H1 (cell line): ENCODE measurements at regions not wholly inside any gene's neighbourhood (a gene's known extent, or its start where the extent isn't known, plus 50 kb on each side); places are given as distances from the start of the nearest gene placed in this dataset.

Experiments used
- CTCF ChIA-PET: fragments of 300-600 bp; sonication (Branson Sonifier 250); formaldehyde crosslinking; loops from one replicate; lab custom pipeline; 2021; ENCODE audit not compliant: partially characterized antibody; lab: Charles Lee
- POLR2A ChIA-PET: fragments of 300-600 bp; sonication (Branson Sonifier 250); formaldehyde crosslinking; loops from one replicate; lab custom pipeline; 2021; ENCODE audit warnings: inconsistent platforms; ENCODE audit not compliant: partially characterized antibody; lab: Charles Lee
- DNase-seq, 2 experiments: peaks; one replicate each; pipeline versions ENCODE4 v3.0.0 to v3.0.0-alpha.2; 2010 to 2022; ENCODE audit warnings: low spot score in 2 of 2, low read depth in 1 of 2, mixed read lengths in 1 of 2
- FAIRE-seq: peaks from 2 replicates; lab custom pipeline; 2011; peaks lifted over from hg19 to GRCh38; lab: Jason Lieb, UNC
- H2AFZ ChIP-seq: 2 replicates; pipeline ENCODE4 v1.8.1; 2012; ENCODE audit warnings: low read length, inconsistent platforms
- H2AK5ac ChIP-seq: 2 replicates; pipeline ENCODE4 v1.6.1; 2013; ENCODE audit warnings: low read depth, low read length
- H2BK120ac ChIP-seq: replicated peaks from 2 replicates; pipeline ENCODE3; 2013; ENCODE audit warnings: low read depth, low read length, inconsistent platforms
- H2BK12ac ChIP-seq: 2 replicates; pipeline ENCODE4 v1.6.1; 2013; ENCODE audit warnings: low read depth, low read length
- H2BK15ac ChIP-seq: 2 replicates; pipeline ENCODE4 v1.6.1; 2013; ENCODE audit warnings: low read length
- H2BK20ac ChIP-seq: 2 replicates; pipeline ENCODE4 v1.6.1; 2013; ENCODE audit warnings: low read length
- H2BK5ac ChIP-seq: 2 replicates; pipeline ENCODE4 v1.6.1; 2013; ENCODE audit warnings: low read depth, low read length
- H3K14ac ChIP-seq: 2 replicates; pipeline ENCODE4 v1.6.1; 2013; ENCODE audit warnings: inconsistent platforms; ENCODE audit not compliant: insufficient read length
- H3K18ac ChIP-seq: 2 replicates; pipeline ENCODE4 v1.6.1; 2013; ENCODE audit warnings: low read length; ENCODE audit errors: extremely low read depth
- H3K23ac ChIP-seq: 2 replicates; pipeline ENCODE4 v1.6.1; 2013; ENCODE audit warnings: inconsistent platforms; ENCODE audit not compliant: insufficient read length
- H3K23me2 ChIP-seq: 2 replicates; pipeline ENCODE4 v1.6.1; 2013; ENCODE audit warnings: low read depth, low read length
- H3K27ac ChIP-seq: 2 replicates; pipeline ENCODE4 v1.6.1; 2011; ENCODE audit warnings: low read depth, low read length, inconsistent platforms
- H3K27me3 ChIP-seq, 4 experiments: replicated peaks in 1 of 4; 1 replicate in 1 of 4; 2 replicates in 3 of 4; pipeline versions ENCODE4 v1.6.1 to v1.8.1; 2011 to 2013; ENCODE audit warnings: low read length in 3 of 4, mild to moderate bottlenecking in 3 of 4, inconsistent platforms in 2 of 4, mixed read lengths in 2 of 4, moderate library complexity in 1 of 4; ENCODE audit not compliant: control insufficient read depth in 3 of 4, insufficient read depth in 3 of 4; ENCODE audit errors: extremely low read depth in 1 of 4
- H3K36me3 ChIP-seq, 4 experiments: 2 replicates each; pipeline versions ENCODE4 v1.6.1 to v1.8.1; 2011 to 2013; ENCODE audit warnings: mild to moderate bottlenecking in 4 of 4, low read length in 3 of 4, moderate library complexity in 2 of 4, control low read depth in 1 of 4, inconsistent platforms in 1 of 4; ENCODE audit not compliant: insufficient read depth in 4 of 4, control insufficient read depth in 2 of 4
- H3K4ac ChIP-seq: replicated peaks from 2 replicates; pipeline ENCODE3; 2013; ENCODE audit warnings: low read length, low read depth, mixed read lengths, inconsistent platforms; ENCODE audit not compliant: insufficient read length
- H3K4me1 ChIP-seq, 4 experiments: replicated peaks in 1 of 4; 1 replicate in 1 of 4; 2 replicates in 3 of 4; pipeline versions ENCODE4 v1.6.1 to v1.8.1; 2011 to 2013; ENCODE audit warnings: low read length in 3 of 4, inconsistent platforms in 2 of 4, mixed read lengths in 1 of 4; ENCODE audit not compliant: insufficient read depth in 4 of 4, control insufficient read depth in 3 of 4
- H3K4me2 ChIP-seq, 2 experiments: 2 replicates each; pipeline versions ENCODE4 v1.6.1 to v1.8.1; 2011 to 2013; ENCODE audit warnings: low read depth in 2 of 2, low read length in 2 of 2, control low read depth in 1 of 2, inconsistent platforms in 1 of 2, mild to moderate bottlenecking in 1 of 2; ENCODE audit not compliant: insufficient read depth in 1 of 2
- H3K4me3 ChIP-seq, 4 experiments: fragments of 200-600, 300-600 bp in 1 of 4; sonication (generic), shearing (Covaris generic), sonication (Bioruptor Twin) in 1 of 4; 2 replicates each; pipeline versions ENCODE4 v1.5.1 to v1.8.1; 2011 to 2016; ENCODE audit warnings: low read length in 4 of 4, low read depth in 3 of 4, control low read depth in 2 of 4, inconsistent platforms in 2 of 4, mild to moderate bottlenecking in 2 of 4, mixed read lengths in 1 of 4, moderate library complexity in 1 of 4; ENCODE audit not compliant: insufficient read depth in 2 of 4; ENCODE audit errors: extremely low read depth in 1 of 4
- H3K56ac ChIP-seq: replicated peaks from 2 replicates; pipeline ENCODE3; 2013; ENCODE audit warnings: low read depth, mild to moderate bottlenecking, mixed read lengths, low read length, inconsistent platforms; ENCODE audit not compliant: insufficient read length
- H3K79me1 ChIP-seq: 2 replicates; pipeline ENCODE4 v1.6.1; 2013; ENCODE audit warnings: low read depth, low read length, control low read depth
- H3K79me2 ChIP-seq, 2 experiments: 2 replicates each; pipeline versions ENCODE4 v1.6.1 to v1.8.1; 2012 to 2013; ENCODE audit warnings: low read length in 2 of 2, mild to moderate bottlenecking in 2 of 2, inconsistent platforms in 1 of 2; ENCODE audit not compliant: insufficient read depth in 2 of 2, control insufficient read depth in 1 of 2
- H3K9ac ChIP-seq, 4 experiments: replicated peaks in 1 of 4; 1 replicate in 1 of 4; 2 replicates in 3 of 4; pipeline versions ENCODE4 v1.6.1 to v1.8.1; 2011 to 2013; ENCODE audit warnings: low read depth in 3 of 4, low read length in 3 of 4, control low read depth in 2 of 4, mild to moderate bottlenecking in 2 of 4, moderate library complexity in 2 of 4, inconsistent platforms in 1 of 4; ENCODE audit errors: extremely low read depth in 1 of 4
- H3K9me3 ChIP-seq, 2 experiments: 2 replicates each; pipeline versions ENCODE4 v1.6.1 to v1.8.1; 2012 to 2013; ENCODE audit warnings: mild to moderate bottlenecking in 2 of 2, moderate library complexity in 2 of 2, control low read depth in 1 of 2, inconsistent platforms in 1 of 2, low read depth in 1 of 2, low read length in 1 of 2, mixed read lengths in 1 of 2; ENCODE audit not compliant: insufficient read depth in 2 of 2
- H4K20me1 ChIP-seq, 2 experiments: replicated peaks in 1 of 2; 2 replicates each; pipeline versions ENCODE3 to v1.8.1; 2011 to 2013; ENCODE audit warnings: inconsistent platforms in 2 of 2, low read length in 2 of 2, mild to moderate bottlenecking in 1 of 2; ENCODE audit not compliant: insufficient read depth in 2 of 2, control insufficient read depth in 1 of 2
- H4K5ac ChIP-seq: 2 replicates; pipeline ENCODE4 v1.6.1; 2013; ENCODE audit warnings: low read length, low read depth, mixed read lengths, inconsistent platforms; ENCODE audit not compliant: insufficient read length
- H4K8ac ChIP-seq: 2 replicates; pipeline ENCODE4 v1.8.0; 2013; ENCODE audit warnings: mild to moderate bottlenecking, moderate library complexity, low read length, inconsistent platforms; ENCODE audit not compliant: insufficient read depth; ENCODE audit errors: extremely low read depth
- H4K91ac ChIP-seq: replicated peaks from 2 replicates; pipeline ENCODE3; 2013; ENCODE audit warnings: low read length, mixed read lengths, inconsistent platforms; ENCODE audit not compliant: insufficient read length
- ASH2L ChIP-seq: fragments of 200-600, 300-600 bp; sonication (generic); IDR thresholded peaks from one replicate; pipeline ENCODE4 v1.7.1; 2017; ENCODE audit warnings: low read length
- SRF ChIP-seq: IDR thresholded peaks from 2 replicates; pipeline ENCODE4 v1.6.1; 2011; ENCODE audit warnings: mild to moderate bottlenecking, low read depth, low read length, moderate library complexity
- WGBS, 2 experiments: shearing (Covaris generic) in 1 of 2; methylation state at CpG; one replicate each; pipeline versions ENCODE4 v1.1.6 to v1.1.7; 2013 to 2015; ENCODE audit warnings: low lambda C conversion rate in 2 of 2, mixed read lengths in 2 of 2, inconsistent platforms in 1 of 2, low coverage in 1 of 2, missing lambda C conversion rate in 1 of 2; ENCODE audit not compliant: insufficient replicate concordance in 2 of 2, insufficient coverage in 1 of 2, insufficient read length in 1 of 2; ENCODE audit errors: extremely low coverage in 1 of 2, missing lambda C conversion rate in 1 of 2; 5-methylcytosine and 5-hydroxymethylcytosine counted together

- POLR2A ChIA-PET = no interaction called here
- no peaks in the 10 kb centered on the region for H3K27me3 ChIP-seq
- H2BK12ac ChIP-seq = no peak overlapping the region
- no peak overlapping the region for H3K4me2 ChIP-seq
- H2BK20ac ChIP-seq = no peak overlapping the region
- no peak overlapping the region for H4K91ac ChIP-seq
- H4K20me1 ChIP-seq = no peaks in the 10 kb centered on the region
- no peak overlapping the region for H4K8ac ChIP-seq
- 84 to 100% methylated on average over 2 to 8 of the region's 8 CpGs for WGBS, 2 experiments
- no peaks in the 10 kb centered on the region for H3K36me3 ChIP-seq
- no peaks in the 10 kb centered on the region for H3K9me3 ChIP-seq
- CTCF ChIA-PET = no interaction called here
- no peaks in the 10 kb centered on the region for H3K23me2 ChIP-seq
- no peaks in the 10 kb centered on the region for H3K79me1 ChIP-seq
- H3K4me1 ChIP-seq = peaks cover 0 to 5% (median 2%) of the 10 kb centered on the region in 4 experiments; a peak in 2 of 7 replicates
- no peak overlapping the region for H3K23ac ChIP-seq
- no peak overlapping the region for H2BK120ac ChIP-seq
- H3K9ac ChIP-seq = no peak overlapping the region
- no peaks in the 10 kb centered on the region for H3K79me2 ChIP-seq
- no peak overlapping the region for H3K18ac ChIP-seq
- no peak overlapping the region for H2AK5ac ChIP-seq
- H2AFZ ChIP-seq = no peak overlapping the region
- H3K14ac ChIP-seq = no peak overlapping the region
- no peak overlapping the region for H4K5ac ChIP-seq
- FAIRE-seq (no peak), DNase-seq (no peak)
- H3K27ac ChIP-seq = no peak overlapping the region
- H2BK5ac ChIP-seq = no peak overlapping the region
- H2BK15ac ChIP-seq = no peak overlapping the region
- H3K4ac ChIP-seq = no peak overlapping the region
- TF ChIP-seq SRF = no peak
- TF ChIP-seq ASH2L = no peak
- H3K56ac ChIP-seq = no peak overlapping the region
- no peak overlapping the region for H3K4me3 ChIP-seq
These were observed 258.9 kb upstream of the MEIS2 start for GRCh38 chr15:37359101-37359892.
